ENCODE measurements at regions not wholly inside any gene's neighbourhood (a gene's known extent, or its start where the extent isn't known, plus 50 kb on each side); places are given as distances from the start of the nearest gene placed in this dataset.

GRCh38 chr6:150659046-150659763 lies 59.5 kb downstream of the PLEKHG1 start:
- no peaks in the 10 kb centered on the region for H3K36me3 ChIP-seq
- H3K4me3 ChIP-seq, result no peak overlapping the region
- no peak for DNase-seq (ENCODE audit: low read depth in 1 of 2, low spot score in 1 of 2)
- no peaks in the 10 kb centered on the region for H3K27me3 ChIP-seq
- H3K27ac ChIP-seq, result no peak overlapping the region
- peaks cover 13% of the 10 kb centered on the region for H3K4me1 ChIP-seq (ENCODE audit: low read depth)
- TF ChIP-seq CTCF (IDR thresholded peaks at IDR 0.05; ENCODE audit: low read depth, low read length), result no peak
- H3K9me3 ChIP-seq (ENCODE audit: low read depth), result no peaks in the 10 kb centered on the region

- Histone ChIP-seq H3K27me3 (no peaks in the 10 kb centered on the region), H3K27ac (no peak overlapping the region), H3K36me3 (no peaks in the 10 kb centered on the region), H3K4me3 (no peak overlapping the region), H3K4me1 (ENCODE audit: low read depth) (peaks cover 6% of the 10 kb centered on the region), H3K9me3 (ENCODE audit: low read depth) (no peaks in the 10 kb centered on the region)
- DNase-seq (ENCODE audit: low read depth in 1 of 2, low spot score in 1 of 2), result no peak
- no peak for TF ChIP-seq CTCF (IDR thresholded peaks at IDR 0.05; ENCODE audit: low read depth, low read length)
Observed at GRCh38 chr6:150661216-150662007, 61.7 kb downstream of the PLEKHG1 start.

- no peaks in the 10 kb centered on the region for H3K9me3 ChIP-seq (ENCODE audit: low read depth)
- peaks cover 11% of the 10 kb centered on the region for H3K4me1 ChIP-seq (ENCODE audit: low read depth)
- no peak overlapping the region for H3K27ac ChIP-seq
- no peak for TF ChIP-seq CTCF (IDR thresholded peaks at IDR 0.05; ENCODE audit: low read depth, low read length)
- H3K36me3 ChIP-seq, result no peaks in the 10 kb centered on the region
- H3K27me3 ChIP-seq, result no peaks in the 10 kb centered on the region
- no peak overlapping the region for H3K4me3 ChIP-seq
- DNase-seq (ENCODE audit: low read depth in 1 of 2, low spot score in 1 of 2), result no peak
Observed at GRCh38 chr6:150662814-150663213, 63.1 kb downstream of the PLEKHG1 start.

DNA sequence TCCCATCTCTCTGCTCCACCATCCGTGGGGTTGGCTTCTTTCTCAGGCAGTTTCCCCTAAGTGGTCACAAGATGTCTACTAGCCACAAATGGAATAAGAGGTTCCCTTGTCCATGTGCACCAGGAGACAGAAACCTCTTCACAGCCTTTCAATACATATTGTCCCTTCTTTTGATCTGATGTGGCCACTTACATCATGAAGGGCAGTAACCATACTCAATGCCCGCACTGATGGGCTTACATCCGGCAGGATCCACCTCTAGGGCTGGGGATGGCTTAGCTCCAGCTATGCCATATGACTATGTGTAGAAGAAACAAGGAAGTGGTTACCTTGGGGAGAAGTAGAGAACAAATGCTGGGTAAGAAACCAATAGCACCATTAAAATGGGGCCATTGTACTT lies 64.4 kb downstream of the PLEKHG1 start:
- no peak overlapping the region for H3K27ac ChIP-seq
- H3K4me3 ChIP-seq, result no peak overlapping the region
- no peaks in the 10 kb centered on the region for H3K9me3 ChIP-seq (ENCODE audit: low read depth)
- DNase-seq (ENCODE audit: low read depth in 1 of 2, low spot score in 1 of 2), result no peak
- H3K27me3 ChIP-seq, result no peaks in the 10 kb centered on the region
- H3K4me1 ChIP-seq (ENCODE audit: low read depth), result peaks cover 18% of the 10 kb centered on the region
- TF ChIP-seq CTCF (IDR thresholded peaks at IDR 0.05; ENCODE audit: low read depth, low read length), result no peak
- no peaks in the 10 kb centered on the region for H3K36me3 ChIP-seq

GRCh38 chr6:150666071-150666470 lies 66.4 kb downstream of the PLEKHG1 start:
- peak in 1 of 2 donors; percentile 46 for DNase-seq (ENCODE audit: low read depth in 1 of 2, low spot score in 1 of 2)
- H3K27me3 ChIP-seq, result no peaks in the 10 kb centered on the region
- H3K4me1 ChIP-seq (ENCODE audit: low read depth), result peaks cover 18% of the 10 kb centered on the region
- no peak overlapping the region for H3K4me3 ChIP-seq
- no peaks in the 10 kb centered on the region for H3K36me3 ChIP-seq
- no peaks in the 10 kb centered on the region for H3K9me3 ChIP-seq (ENCODE audit: low read depth)
- TF ChIP-seq CTCF (IDR thresholded peaks at IDR 0.05; ENCODE audit: low read depth, low read length), result no peak
- no peak overlapping the region for H3K27ac ChIP-seq

Measured in cardiac muscle cell (in vitro differentiated cells and primary cell).